Transverse colon (tissue), 3 donors: ENCODE measurements at regions not wholly inside any gene's neighbourhood (a gene's known extent, or its start where the extent isn't known, plus 50 kb on each side); places are given as distances from the start of the nearest gene placed in this dataset.

Source experiments
- EP300 ChIP-seq: sonication (generic); formaldehyde crosslinking; IDR thresholded peaks from one replicate; pipeline ENCODE4 v1.6.1; 2017; ENCODE audit warnings: antibody characterized with exemption, low read depth
- TF ChIP-seq, protein P1 (sequence below), 5 experiments: fragments of 200-600 bp in 3 of 5; fragments of 450-650 bp in 2 of 5; sonication (generic) in 3 of 5; IDR thresholded peaks; 1 replicate in 2 of 5; 2 replicates in 3 of 5; pipeline ENCODE4 v1.5.1; 2016 to 2017; ENCODE audit warnings: antibody characterized with exemption in 5 of 5, inconsistent platforms in 3 of 5, mild to moderate bottlenecking in 2 of 5, moderate library complexity in 1 of 5

DNA sequence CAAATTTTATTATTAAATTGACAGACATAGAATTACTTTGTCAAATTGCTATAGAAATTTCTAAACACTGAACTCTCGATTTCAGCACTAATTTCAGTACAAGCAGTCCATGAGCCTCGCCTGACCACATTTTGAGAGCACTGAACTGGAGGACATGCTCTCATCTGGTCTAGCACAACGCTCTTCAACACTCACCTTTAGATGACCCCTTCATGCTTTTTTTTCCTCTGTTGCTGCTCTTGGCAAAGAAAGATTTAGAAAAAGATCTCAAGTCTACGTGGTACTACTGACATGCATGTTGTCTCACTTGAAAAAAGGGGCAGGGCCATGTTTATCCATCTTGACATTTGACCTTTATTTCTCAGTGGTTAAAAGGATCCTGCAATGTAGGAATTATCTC is 981.5 kb downstream of the DIAPH3 start:
- TF ChIP-seq, protein P1, sequence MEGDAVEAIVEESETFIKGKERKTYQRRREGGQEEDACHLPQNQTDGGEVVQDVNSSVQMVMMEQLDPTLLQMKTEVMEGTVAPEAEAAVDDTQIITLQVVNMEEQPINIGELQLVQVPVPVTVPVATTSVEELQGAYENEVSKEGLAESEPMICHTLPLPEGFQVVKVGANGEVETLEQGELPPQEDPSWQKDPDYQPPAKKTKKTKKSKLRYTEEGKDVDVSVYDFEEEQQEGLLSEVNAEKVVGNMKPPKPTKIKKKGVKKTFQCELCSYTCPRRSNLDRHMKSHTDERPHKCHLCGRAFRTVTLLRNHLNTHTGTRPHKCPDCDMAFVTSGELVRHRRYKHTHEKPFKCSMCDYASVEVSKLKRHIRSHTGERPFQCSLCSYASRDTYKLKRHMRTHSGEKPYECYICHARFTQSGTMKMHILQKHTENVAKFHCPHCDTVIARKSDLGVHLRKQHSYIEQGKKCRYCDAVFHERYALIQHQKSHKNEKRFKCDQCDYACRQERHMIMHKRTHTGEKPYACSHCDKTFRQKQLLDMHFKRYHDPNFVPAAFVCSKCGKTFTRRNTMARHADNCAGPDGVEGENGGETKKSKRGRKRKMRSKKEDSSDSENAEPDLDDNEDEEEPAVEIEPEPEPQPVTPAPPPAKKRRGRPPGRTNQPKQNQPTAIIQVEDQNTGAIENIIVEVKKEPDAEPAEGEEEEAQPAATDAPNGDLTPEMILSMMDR (IDR thresholded peaks at IDR 0.05), result no peak
- TF ChIP-seq EP300, result no peak
